MV-4-11 (cell line): ENCODE measurements at regions not wholly inside any gene's neighbourhood (a gene's known extent, or its start where the extent isn't known, plus 50 kb on each side); places are given as distances from the start of the nearest gene placed in this dataset.
A peak's percentile ranks its signal among the peaks of the same experiment; 100 is the strongest.
"Not testable (repeated sequence)": the region's sequence is repeated elsewhere in the genome, so short reads cannot be mapped to it uniquely, and the experiment has no call there.

Experiments used
- DNase-seq: peaks from one replicate; lab custom pipeline; 2025; lab: John Stamatoyannopoulos, UW

DNA sequence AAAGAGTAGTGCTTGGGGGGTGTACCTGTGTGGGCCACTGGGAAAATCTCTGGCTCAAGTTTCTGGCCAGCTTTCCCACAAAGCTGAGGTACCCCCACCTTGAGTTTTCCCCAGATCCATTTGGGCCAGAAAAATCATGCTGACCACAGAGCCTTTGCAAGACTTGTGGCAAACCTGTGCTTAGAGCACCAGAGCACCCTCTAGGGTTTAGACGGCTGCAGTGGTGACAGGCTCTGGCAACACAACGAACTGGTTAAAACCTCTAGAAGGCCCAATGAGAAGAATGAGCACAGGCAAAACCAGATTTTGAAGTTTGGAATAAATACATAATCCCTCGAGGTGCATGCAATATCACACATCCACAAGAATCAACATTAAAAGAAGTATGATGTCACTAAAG is 290.7 kb upstream of the FOLH1 start:
- DNase-seq = no peak

DNA sequence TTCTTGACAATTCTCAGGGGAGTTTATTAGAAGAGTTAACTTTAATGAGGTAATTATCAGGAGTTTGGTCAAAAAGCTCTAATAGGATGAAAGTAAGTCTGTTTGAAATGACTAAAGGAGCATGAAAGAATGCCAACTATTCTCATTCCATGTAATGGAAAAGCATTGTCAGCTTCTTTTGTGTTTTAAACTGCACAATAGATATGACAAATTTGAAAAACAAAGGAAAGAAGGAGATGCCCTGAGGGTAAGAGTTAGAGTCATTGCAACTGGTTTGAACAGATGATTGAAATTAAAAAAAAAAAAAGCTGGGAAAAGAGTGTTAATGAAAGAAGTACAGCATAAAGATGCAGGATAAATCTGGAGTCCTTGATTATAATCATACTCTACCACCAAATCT is 296.8 kb upstream of the FOLH1 start:
- DNase-seq = no peak

DNA sequence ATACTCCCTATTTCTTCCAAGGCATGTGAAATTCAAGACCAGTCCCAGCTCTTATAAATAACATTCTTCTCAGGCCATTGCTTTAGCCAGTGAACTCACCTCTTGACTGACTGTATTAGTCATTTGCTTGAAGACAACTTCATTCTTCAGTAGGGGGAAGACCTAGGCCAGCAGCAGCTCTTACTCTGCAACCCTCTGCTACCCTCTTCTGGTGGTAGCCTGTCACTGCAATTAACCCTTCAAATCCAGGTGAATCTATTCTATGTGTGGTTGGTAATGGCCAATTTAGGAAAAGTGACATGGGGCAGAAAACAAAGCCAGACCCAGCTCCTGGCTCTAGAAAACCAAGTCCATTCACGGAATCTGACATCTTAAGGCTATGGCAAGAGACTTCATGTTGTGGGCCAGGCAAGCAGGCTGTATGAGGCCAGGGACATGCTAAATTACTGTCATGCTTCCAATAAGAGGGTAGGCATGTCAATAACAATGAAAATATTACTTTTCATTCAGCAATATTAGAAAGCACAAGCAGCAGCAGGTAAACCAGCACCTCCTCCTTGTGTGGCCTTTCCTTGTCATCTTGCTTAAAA is 317.9 kb upstream of the FOLH1 start:
- peak; percentile 34 for DNase-seq

DNA sequence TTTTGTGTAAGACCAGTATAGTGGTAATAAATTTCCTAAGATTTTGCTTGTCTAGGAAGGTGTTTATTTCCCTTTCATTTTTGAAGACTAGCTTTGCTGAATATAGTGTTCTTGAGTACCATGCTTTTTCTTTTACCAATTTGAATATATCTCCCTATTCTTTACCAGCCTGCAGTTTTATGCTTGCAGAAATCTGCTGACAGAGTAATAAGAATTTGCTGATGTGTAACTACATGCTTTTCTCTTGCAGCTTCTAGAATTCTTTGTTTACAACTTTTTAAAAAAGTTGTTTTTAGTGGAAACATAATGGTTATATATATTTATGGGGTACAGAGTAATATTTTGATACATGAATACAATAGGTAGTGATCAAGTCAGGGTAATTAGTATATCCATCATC is 324.8 kb upstream of the FOLH1 start:
- DNase-seq = no peak

DNA sequence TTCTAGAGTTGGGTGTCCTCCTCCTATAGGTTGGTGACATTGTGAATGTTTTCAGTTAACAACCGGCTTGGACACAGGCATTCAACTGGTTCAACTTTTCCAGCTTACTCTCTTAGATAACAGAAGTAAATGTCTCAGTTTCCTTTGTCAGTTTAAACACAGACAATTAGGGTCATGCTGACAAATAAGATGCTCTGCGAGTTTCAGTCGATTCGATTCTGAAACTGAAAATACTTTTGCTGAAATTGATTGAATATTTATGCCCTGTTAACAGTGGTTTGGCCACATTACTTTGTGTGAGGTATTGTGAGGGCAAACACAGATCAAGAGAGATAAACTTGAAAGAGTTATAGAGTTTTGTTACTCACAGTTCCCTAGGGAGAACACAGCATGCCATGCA is 330.5 kb upstream of the FOLH1 start:
- not testable (repeated sequence) for DNase-seq

DNA sequence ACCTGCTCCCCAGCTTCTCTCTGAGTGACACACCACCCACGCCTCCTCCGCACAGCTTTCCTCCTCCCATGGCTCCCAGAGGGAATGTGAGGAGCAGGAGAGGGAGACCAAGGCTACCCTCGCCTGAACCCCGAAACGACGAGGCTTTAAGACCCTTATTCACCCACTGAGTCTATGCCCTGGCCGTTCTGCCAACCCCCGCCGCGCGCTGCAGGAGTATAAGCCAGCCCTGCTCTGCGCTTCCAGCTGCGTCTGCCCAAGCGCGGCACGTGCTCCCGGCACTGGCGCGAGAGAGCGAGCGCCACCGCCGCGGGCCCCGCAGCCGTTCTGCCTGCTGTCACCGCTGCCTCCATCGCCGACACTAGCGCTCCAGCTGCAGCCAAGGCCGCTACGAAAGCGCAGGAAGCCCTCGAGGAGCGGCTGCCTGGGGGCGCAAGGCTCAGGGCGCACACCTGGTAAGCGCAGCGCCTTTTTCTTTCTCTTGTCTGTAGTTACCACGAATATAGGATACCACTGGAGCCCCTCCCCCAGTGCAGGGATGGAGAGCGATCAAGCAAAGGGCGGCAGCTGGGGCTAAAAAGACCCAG is 350.0 kb upstream of the FOLH1 start:
- DNase-seq = not testable (repeated sequence)

DNA sequence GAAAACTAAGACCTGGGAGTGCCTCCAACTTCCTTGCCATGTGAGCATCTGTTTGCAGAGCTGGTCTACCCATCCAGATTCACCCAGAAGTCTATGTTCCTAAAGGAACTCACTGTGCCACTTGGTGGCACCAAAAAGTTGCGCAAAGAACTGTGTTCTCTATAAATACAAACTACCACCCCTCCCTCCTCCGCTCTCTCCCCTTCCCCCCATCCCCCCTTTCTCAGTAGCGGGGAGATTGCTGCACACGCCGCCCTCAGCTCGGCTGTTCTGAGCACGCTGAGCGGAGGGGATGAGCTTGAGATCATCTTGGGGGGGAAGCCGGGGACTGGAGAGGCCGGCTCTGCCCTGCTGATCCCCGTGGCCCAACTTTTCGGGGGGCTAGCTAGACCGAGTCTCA is 352.2 kb upstream of the FOLH1 start:
- not testable (repeated sequence) for DNase-seq

DNA sequence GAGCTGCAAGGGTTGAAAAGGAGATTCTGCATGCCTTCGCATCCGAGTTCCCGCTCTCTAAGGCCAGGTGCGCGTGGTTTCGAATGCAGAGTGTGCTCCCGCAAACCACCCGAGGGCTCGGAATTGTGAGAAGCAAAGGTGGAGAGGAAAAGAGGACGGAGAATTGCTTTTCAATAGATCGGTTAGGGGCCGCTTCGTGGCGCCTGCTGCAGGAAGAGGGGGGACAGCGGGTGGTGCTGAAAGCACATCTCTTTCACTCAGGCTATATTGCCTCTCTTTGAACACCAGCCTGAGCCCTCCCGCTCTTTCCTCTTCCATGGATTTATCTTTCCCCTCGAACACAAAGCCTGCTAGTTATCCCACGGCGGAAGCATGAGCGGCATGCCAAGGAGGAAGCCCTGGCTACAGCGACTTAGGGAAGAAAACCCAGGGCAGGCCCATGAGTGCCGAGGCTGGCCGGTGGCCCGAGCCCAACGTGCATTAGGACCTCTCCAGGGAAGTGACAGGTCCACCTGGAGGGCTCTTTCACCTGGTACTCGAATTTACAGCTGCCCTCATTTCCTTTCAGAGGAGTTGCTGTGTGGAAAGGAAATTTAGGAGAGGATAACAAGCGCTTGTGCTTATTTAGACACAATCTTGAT is 353.0 kb upstream of the FOLH1 start:
- DNase-seq = not testable (repeated sequence)

DNA sequence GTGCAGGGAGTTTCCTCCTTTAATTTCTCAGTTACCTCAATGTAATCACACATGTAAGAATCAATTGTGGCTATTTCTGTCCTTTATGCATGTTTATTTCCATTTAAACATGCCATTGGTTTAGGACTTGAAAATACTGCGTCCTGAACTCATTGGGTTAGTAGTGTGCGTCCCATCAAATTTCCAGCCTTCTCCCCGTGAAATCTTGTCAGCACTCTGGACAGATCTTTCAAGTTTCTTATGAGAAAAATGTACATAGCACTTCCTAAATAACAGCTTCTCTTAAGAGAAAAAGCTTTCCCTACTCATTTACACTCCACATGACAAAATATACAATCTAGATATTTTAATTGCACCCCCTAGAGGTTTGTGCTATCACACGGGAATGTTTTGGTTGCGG is 353.9 kb upstream of the FOLH1 start:
- DNase-seq = not testable (repeated sequence)

DNA sequence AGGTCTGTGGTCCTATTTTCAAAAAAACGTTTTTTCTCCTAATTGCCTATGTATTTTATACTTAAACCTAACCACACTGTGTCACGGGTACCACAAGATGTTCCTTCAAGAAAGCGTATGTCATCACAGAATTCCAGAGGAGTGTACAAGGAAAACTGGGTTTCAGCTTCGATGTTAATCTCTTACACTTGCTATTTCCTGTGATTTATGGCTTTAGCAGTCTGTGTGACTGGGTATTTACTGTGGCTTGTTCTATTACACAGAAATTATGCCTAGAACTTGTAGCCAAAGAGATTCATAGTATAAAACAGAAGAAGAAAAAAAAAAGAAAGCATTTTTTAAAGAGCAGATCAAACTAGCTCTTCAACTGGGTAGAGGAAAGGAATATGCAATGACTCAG is 371.1 kb upstream of the FOLH1 start:
- DNase-seq = not testable (repeated sequence)

DNA sequence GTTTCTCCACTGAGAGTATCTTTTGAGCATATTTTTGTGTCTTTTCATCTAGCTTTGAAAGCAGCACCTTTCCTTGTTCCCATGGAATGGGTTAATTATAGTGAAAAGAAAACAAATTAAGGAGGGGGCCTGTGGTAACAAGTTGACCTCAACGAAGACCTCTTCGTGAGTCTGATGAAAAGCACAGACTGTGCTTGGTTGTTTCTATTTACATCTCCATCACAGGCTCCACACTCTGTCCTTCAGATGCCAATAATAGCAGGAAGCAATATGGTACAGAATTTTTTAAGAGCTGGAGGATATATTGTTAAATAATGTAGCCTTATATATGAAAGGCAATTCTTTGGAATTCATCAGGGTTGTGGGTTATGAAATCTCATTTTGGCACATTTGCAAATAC is 366.7 kb upstream of the OR4C13 start:
- DNase-seq = not testable (repeated sequence)

DNA sequence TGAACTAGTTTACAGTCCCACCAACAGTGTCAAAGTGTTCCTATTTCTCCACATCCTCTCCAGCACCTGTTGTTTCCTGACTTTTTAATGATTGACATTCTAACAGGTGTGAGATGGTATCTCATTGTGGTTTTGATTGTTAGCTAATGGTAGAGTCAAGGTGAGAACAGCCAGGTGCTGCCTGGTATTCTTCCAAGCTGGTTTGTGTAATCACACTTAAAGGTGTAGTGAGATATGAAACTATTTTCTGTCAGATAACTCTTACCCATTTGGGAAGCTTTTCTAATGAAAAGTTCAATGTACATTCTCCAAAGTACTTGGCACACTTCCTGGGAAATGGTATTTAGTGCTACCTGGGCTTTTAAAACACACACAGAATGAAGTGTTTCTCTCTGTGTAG is 343.3 kb upstream of the OR4C13 start:
- not testable (repeated sequence) for DNase-seq

DNA sequence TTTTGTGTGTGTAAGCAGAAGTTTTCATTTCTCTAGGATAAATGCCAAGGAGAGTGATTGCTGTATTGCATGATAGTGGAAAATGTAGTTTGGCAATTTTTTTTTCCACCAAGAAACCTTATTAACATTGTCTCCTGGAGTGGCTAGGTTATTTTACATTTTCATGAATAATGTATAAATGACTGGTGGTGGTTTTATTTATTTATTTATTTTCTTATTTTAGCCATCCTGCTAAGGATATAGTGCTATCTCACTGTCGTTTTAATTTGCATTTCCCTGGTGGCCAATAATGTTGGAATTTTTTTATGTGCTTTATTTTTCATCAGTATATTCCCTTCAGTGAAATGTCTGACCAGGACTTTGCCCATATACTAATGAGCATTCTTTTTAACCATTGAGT is 328.3 kb upstream of the OR4C13 start:
- DNase-seq = not testable (repeated sequence)

DNA sequence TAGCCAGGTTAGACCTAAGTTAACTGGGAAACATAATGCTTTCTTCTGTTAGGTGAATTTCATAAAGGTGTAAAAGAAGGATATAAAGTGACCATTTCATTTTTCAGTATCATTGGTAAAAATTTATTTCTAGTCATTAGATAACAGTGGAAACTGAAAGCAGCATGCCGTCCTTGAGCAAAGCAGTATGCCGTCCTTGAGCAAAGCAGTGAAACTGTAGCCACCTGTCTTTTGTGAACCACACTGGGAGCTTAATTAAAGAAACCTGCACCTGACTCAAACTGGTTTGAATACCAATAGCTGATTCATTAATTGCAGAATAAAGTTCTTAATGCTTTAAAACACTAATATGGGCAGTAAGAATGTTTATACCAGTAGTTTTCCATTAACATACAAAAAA is 281.5 kb upstream of the OR4C13 start:
- DNase-seq = not testable (repeated sequence)

DNA sequence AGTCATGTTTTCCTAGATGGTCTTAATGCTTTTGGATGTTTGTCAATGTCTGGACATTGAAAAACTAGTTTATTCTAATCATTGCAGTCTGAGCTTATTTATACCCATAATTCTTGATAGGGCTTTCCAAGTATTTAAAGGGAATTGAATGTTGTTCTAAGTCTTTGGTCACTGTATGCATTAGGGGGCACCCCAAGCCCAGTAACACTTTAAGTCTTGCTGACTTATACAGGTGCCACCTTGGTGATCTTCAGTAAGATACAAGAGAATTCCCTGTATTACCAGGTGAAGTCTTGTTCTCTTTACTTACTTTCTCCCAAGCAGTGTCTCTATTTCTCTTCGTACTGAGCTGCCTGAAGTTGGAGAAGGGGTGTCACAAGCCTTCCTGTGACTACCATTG is 250.1 kb upstream of the OR4C13 start:
- not testable (repeated sequence) for DNase-seq

DNA sequence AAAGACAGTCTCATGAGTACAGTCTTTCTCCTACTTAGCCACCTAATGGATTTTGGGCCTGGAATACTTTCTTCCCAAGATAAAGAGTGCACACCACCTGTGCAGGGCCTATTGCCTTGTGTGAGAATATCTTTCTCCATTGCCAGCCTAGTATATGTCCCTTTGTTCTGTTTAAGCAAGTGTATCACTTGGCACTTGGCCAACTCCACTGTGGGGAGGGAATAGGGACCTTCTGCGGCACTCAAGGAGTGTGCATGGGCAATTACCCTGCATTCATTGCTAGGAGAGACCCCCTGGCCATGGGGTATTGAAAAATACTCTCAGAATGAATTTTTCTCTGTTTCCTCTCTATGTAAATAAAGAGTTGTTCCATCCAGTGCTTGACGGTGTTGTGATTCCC is 201.7 kb upstream of the OR4C13 start:
- DNase-seq = not testable (repeated sequence)

DNA sequence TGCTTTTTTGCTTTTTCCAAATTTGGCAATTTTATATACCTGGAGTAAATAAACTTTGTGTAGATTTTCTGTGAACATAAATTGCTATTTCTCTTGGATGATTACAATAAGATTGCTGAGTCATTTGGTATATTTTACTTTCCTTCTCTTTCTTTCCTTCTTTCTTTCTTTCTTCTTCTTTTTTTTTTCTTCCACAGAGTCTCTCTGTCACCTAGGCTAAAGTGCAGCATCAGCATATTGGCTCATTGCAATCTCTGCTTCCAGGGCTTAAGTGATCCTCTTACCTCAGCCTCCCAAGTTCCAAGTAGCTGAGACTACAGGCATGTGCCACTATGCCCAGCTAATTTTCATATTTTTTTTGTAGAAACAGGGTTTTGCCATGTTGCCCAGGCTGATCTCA is 201.2 kb upstream of the OR4C13 start:
- not testable (repeated sequence) for DNase-seq

DNA sequence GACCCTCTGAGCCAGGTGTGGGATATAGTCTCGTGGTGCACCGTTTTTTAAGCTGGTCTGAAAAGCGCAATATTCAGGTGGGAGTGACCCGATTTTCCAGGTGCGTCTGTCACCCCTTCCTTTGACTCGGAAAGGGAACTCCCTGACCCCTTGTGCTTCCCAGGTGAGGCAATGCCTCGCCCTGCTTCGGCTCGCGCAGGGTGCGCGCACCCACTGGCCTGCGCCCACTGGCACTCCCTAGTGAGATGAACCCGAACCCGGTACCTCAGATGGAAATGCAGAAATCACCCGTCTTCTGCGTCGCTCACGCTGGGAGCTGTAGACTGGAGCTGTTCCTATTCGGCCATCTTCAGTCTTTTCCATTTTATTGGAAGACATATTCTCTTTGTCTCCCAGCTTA is 171.4 kb upstream of the OR4C13 start:
- DNase-seq = not testable (repeated sequence)

DNA sequence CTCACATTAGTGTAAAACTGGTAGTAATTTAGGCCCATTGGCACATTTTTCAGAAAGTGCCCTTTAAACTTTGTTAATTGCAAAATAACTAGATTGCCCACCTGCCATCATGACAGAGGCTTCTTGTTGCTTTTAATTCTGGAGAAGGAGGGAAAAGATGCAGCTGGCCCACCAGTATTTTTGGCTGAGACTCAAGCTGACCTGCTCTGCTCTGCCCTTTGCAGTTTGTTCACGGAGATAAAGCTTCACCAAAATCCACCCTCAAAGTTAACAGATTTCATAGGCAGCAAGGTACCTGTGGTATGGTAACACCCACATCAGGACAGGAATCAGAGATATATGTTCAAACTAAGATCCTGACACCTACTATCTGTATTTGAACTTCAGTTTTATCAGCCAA is 170.2 kb upstream of the OR4C13 start:
- not testable (repeated sequence) for DNase-seq

DNA sequence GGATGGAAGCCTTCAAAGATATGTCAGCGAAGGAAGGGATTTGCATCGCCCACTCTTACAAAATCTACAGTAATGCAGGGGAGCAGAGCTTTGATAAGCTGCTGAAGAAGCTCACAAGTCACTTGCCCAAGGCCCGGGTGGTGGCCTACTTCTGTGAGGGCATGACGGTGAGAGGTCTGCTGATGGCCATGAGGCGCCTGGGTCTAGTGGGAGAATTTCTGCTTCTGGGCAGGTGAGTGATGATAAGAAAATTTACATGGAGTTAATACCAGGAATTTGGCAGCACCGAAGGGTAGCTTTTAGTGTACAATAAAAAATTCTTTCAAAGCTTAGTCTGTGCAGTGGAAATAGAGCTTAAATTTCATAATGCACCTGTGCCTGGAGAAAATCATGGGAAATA is 168.3 kb upstream of the OR4C13 start:
- DNase-seq = not testable (repeated sequence)

DNA sequence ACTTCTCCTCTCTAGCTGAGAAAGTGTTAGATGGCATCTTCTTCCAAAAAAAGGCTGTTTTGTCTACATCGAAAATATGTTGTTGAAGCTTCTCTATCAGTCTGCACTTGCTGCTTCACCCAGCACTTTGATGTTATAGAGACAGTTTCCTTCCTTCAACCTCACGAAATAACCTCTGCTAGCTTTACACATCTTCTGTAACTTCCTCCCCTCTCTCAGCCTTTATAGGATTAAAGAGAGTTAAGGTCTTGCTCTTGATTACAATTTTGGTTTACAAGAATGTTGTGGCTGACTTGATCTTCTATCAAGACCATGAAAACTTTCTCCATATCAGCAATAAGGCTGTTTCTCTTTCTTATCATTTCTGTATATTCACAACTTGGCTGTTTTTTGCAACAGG is 162.4 kb upstream of the OR4C13 start:
- DNase-seq = not testable (repeated sequence)

DNA sequence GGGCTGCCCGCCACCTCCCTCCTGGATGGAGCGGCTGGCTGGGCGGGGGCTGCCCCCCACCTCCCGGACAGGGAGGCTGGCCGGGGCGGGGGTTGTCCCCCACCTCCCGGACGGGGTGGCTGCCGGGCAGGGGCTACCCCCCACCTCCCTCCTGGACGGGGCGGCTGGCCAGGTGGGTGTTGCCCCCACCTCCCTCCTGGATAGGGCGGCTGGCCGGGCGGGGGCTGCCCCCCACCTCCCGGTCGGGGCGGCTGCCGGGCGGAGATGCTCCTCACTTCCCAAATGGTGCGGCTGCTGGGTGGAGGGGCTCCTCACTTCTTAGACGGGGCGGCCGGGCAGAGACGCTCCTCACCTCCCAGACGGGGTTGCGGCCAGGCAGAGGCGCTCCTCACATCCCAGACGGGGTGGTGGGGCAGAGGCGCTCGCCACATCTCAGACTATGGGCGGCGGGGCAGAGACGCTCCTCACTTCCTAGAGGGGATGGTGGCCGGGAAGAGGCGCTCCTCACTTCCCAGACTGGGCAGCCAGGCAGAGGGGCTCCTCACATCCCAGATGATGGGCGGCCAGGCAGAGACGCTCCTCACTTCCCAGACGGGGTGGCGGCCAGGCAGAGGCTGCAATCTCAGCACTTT is 153.9 kb upstream of the OR4C13 start:
- not testable (repeated sequence) for DNase-seq
